ENCODE measurements at regions not wholly inside any gene's neighbourhood (a gene's known extent, or its start where the extent isn't known, plus 50 kb on each side); places are given as distances from the start of the nearest gene placed in this dataset.

GRCh38 chr1:219782929-219783328 is 145.4 kb downstream of the SLC30A10 start:
- TF ChIP-seq GATA2 (IDR thresholded peaks at IDR 0.05; ENCODE audit: low read depth, low read length) (no peak), GATA3 (IDR thresholded peaks at IDR 0.05; ENCODE audit: low read depth, low read length) (no peak)

Measured in SH-SY5Y (cell line).